GM12878 (cell line): ENCODE measurements at regions not wholly inside any gene's neighbourhood (a gene's known extent, or its start where the extent isn't known, plus 50 kb on each side); places are given as distances from the start of the nearest gene placed in this dataset.

Experiments used
- CEBPB ChIP-seq, 2 experiments: fragments of 150-350 bp in 1 of 2; IDR thresholded peaks; 2 replicates each; pipeline ENCODE4 v1.6.1; 2012 to 2014; ENCODE audit warnings: low read depth in 2 of 2, low read length in 2 of 2, borderline replicate concordance in 1 of 2, inconsistent platforms in 1 of 2
- CTCF ChIP-seq, 3 experiments: IDR thresholded peaks in 2 of 3; conservative IDR thresholded peaks in 1 of 3; 2 replicates each; pipeline ENCODE4 v1.5.1; 2011; ENCODE audit warnings: low read depth in 3 of 3, low read length in 3 of 3, mild to moderate bottlenecking in 3 of 3, control low read depth in 2 of 3, moderate library complexity in 2 of 3, inconsistent platforms in 1 of 3, mixed read lengths in 1 of 3; ENCODE audit not compliant: control insufficient read depth in 2 of 3, insufficient read depth in 1 of 3; ENCODE audit errors: extremely low read depth in 1 of 3
- MEF2B ChIP-seq: fragments of 450-650 bp; IDR thresholded peaks from 2 replicates; pipeline ENCODE4 v1.6.1; 2018; ENCODE audit warnings: mild to moderate bottlenecking, moderate library complexity; ENCODE audit not compliant: partially characterized antibody, poor library complexity, severe bottlenecking
- MYC ChIP-seq: IDR thresholded peaks from 2 replicates; pipeline ENCODE4 v1.6.1; 2011; ENCODE audit warnings: mild to moderate bottlenecking, low read length, moderate library complexity, inconsistent platforms; ENCODE audit not compliant: insufficient read depth, insufficient replicate concordance, insufficient read length, severe bottlenecking
- POLR2A ChIP-seq: IDR thresholded peaks from 2 replicates; pipeline ENCODE4 v1.6.1; 2011; ENCODE audit warnings: low read depth, mild to moderate bottlenecking, low read length
- RAD51 ChIP-seq: fragments of 450-650 bp; IDR thresholded peaks from 2 replicates; pipeline ENCODE4 v1.6.1; 2016; ENCODE audit warnings: moderate library complexity, mild to moderate bottlenecking, inconsistent platforms

GRCh38 chr5:175079707-175080106 is 355.3 kb downstream of the MSX2 start:
- TF ChIP-seq MYC (no peak), CTCF (IDR thresholded peaks at IDR 0.05 in 2 of 3, conservative IDR thresholded peaks at IDR 0.05 in 1 of 3; ENCODE audit: control insufficient read depth in 2 of 3, extremely low read depth in 1 of 3, insufficient read depth in 1 of 3, low read depth in 3 of 3, low read length in 3 of 3) (no peak), RAD51 (no peak), POLR2A (no peak), CEBPB (IDR thresholded peaks at IDR 0.05; ENCODE audit: borderline replicate concordance in 1 of 2, low read depth in 2 of 2, low read length in 2 of 2) (no peak), MEF2B (no peak)
